ENCODE measurements at regions not wholly inside any gene's neighbourhood (a gene's known extent, or its start where the extent isn't known, plus 50 kb on each side); places are given as distances from the start of the nearest gene placed in this dataset.

GRCh38 chr2:22078701-22079100 is 954.9 kb downstream of the TDRD15 start:
- Histone ChIP-seq H3K27ac (ENCODE audit: low read length) (no peak overlapping the region), H3K27me3 (ENCODE audit: control insufficient read depth, insufficient read depth, low read length) (no peaks in the 10 kb centered on the region), H3K4me3 (ENCODE audit: low read depth in 2 of 2, low read length in 2 of 2) (no peak overlapping the region), H3K36me3 (ENCODE audit: control insufficient read depth, insufficient read depth, low read length) (no peaks in the 10 kb centered on the region), H3K4me1 (ENCODE audit: control insufficient read depth, insufficient read depth, low read length) (no peaks in the 10 kb centered on the region), H3K9me3 (ENCODE audit: control insufficient read depth, insufficient read depth, low read depth, low read length) (peaks cover 4% of the 10 kb centered on the region; the same call in 1 of the 2 replicates)
- ChIA-PET POLR2A (no interaction called here), CTCF (no interaction called here)
- no peak for ATAC-seq
- intact Hi-C loops (cut with micrococcal nuclease; ENCODE audit: unreplicated experiment) (no loop called here), in situ Hi-C loops (cut with HindIII; ENCODE audit: low pct_unique_long_range_greater_than_20kb, low sequenced_read_pairs) (no loop called here)
- TF ChIP-seq CTCF (IDR thresholded peaks at IDR 0.05) (no peak), POLR2AphosphoS5 (IDR thresholded peaks at IDR 0.05; ENCODE audit: low read depth, low read length) (no peak), SIN3A (IDR thresholded peaks at IDR 0.05; ENCODE audit: borderline replicate concordance, insufficient read depth, low read depth, low read length) (no peak), TCF7L2 (IDR thresholded peaks at IDR 0.05; ENCODE audit: low read depth, low read length) (no peak)
- BruUV-seq (replicated peaks) = no TSS peak
- no peak for DNase-seq (ENCODE audit: low read depth, low spot score)

- in situ Hi-C loops (cut with HindIII; ENCODE audit: low pct_unique_long_range_greater_than_20kb, low sequenced_read_pairs) = no loop called here
- POLR2A ChIA-PET = no interaction called here
These were observed 955.8 kb downstream of the TDRD15 start for GRCh38 chr2:22079583-22079982.

More at GRCh38 chr2:22079583-22079982, 955.8 kb downstream of the TDRD15 start:
- DNase-seq (ENCODE audit: low read depth, low spot score) (no peak), ATAC-seq (no peak)
- no peak overlapping the region for H3K27ac ChIP-seq (ENCODE audit: low read length)
- BruUV-seq (replicated peaks) = no TSS peak
- H3K9me3 ChIP-seq (ENCODE audit: control insufficient read depth, insufficient read depth, low read depth, low read length) = peaks cover 4% of the 10 kb centered on the region; the same call in 1 of the 2 replicates
- H3K4me3 ChIP-seq (ENCODE audit: low read depth in 2 of 2, low read length in 2 of 2) = no peak overlapping the region
- intact Hi-C loops (cut with micrococcal nuclease; ENCODE audit: unreplicated experiment) = no loop called here
- H3K27me3 ChIP-seq (ENCODE audit: control insufficient read depth, insufficient read depth, low read length) = no peaks in the 10 kb centered on the region
- CTCF ChIA-PET = no interaction called here
- H3K4me1 ChIP-seq (ENCODE audit: control insufficient read depth, insufficient read depth, low read length) = no peaks in the 10 kb centered on the region
- H3K36me3 ChIP-seq (ENCODE audit: control insufficient read depth, insufficient read depth, low read length) = no peaks in the 10 kb centered on the region
- TF ChIP-seq TCF7L2 (IDR thresholded peaks at IDR 0.05; ENCODE audit: low read depth, low read length) = no peak
- no peak for TF ChIP-seq REST (IDR thresholded peaks at IDR 0.05; ENCODE audit: insufficient read depth in 1 of 2, low read depth in 2 of 2, low read length in 1 of 2)
- no peak for TF ChIP-seq CTCF (IDR thresholded peaks at IDR 0.05)
- no peak for TF ChIP-seq SIN3A (IDR thresholded peaks at IDR 0.05; ENCODE audit: borderline replicate concordance, insufficient read depth, low read depth, low read length)
- no peak for TF ChIP-seq POLR2AphosphoS5 (IDR thresholded peaks at IDR 0.05; ENCODE audit: low read depth, low read length)

All from Panc1 (cell line).